Left ventricle myocardium inferior (tissue), 1 donor: ENCODE measurements at regions not wholly inside any gene's neighbourhood (a gene's known extent, or its start where the extent isn't known, plus 50 kb on each side); places are given as distances from the start of the nearest gene placed in this dataset.

ENCODE experiments used
- DNase-seq: peaks from one replicate; pipeline ENCODE4 v3.0.0-alpha.2; 2020
- H3K27ac ChIP-seq: fragments of 200-600 bp; replicated peaks from 2 replicates; pipeline ENCODE4 v1.8.0; 2021
- H3K27me3 ChIP-seq: fragments of 200-600 bp; 2 replicates; pipeline ENCODE4 v1.8.0; 2021; ENCODE audit warnings: low read depth
- H3K36me3 ChIP-seq: fragments of 200-600 bp; 2 replicates; pipeline ENCODE4 v1.8.0; 2021
- H3K4me1 ChIP-seq: fragments of 200-600 bp; 2 replicates; pipeline ENCODE4 v1.8.0; 2021
- H3K4me3 ChIP-seq: fragments of 200-600 bp; 2 replicates; pipeline ENCODE4 v1.8.0; 2021; ENCODE audit warnings: mild to moderate bottlenecking, moderate library complexity
- H3K9me3 ChIP-seq: fragments of 200-600 bp; replicated peaks from 2 replicates; pipeline ENCODE4 v1.8.0; 2021
- CTCF ChIP-seq: fragments of 200-600 bp; IDR thresholded peaks from 2 replicates; pipeline ENCODE4 v1.8.0; 2021; ENCODE audit warnings: antibody characterized with exemption, mild to moderate bottlenecking, borderline replicate concordance
- intact Hi-C: fragments of 100-400 bp; cut with micrococcal nuclease; formaldehyde crosslinking; loops from one replicate; pipeline ENCODE4 v1.11.0; 2022
- donor health status: DM: no; HTN: yes; CAD: no; lungs with severe emphysema.

GRCh38 chr5:93018461-93018860, 562.6 kb downstream of the NR2F1-AS1 start:
- intact Hi-C loops, result no loop called here

DNA sequence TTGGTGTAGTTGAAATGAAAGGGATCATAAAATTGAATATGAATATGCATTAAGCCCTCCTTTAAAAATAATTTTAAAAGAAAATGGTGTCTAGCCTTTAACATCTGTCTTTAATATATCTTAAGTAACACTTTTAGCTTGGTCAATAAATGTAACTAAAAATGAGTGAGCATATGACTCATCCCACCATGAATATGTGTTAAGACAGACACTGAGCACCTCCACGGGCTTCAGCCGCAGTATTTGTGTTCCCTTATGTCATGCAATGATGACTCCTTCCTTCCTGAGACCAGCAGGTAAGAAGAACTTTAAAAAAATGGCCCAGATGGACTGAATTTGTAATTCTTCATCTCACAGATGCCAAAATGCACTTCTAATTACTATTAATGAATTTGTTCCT, 563.2 kb downstream of the NR2F1-AS1 start:
- no peaks in the 10 kb centered on the region for H3K4me1 ChIP-seq
- no peak for DNase-seq
- H3K27ac ChIP-seq, result no peak overlapping the region
- no peak for TF ChIP-seq CTCF
- no peaks in the 10 kb centered on the region for H3K27me3 ChIP-seq
- H3K36me3 ChIP-seq, result no peaks in the 10 kb centered on the region
- H3K9me3 ChIP-seq, result no peaks in the 10 kb centered on the region
- no peak overlapping the region for H3K4me3 ChIP-seq
- intact Hi-C loops, result no loop called here

More at GRCh38 chr5:93018461-93018860, 562.6 kb downstream of the NR2F1-AS1 start:
- no peaks in the 10 kb centered on the region for H3K9me3 ChIP-seq
- H3K27me3 ChIP-seq, result no peaks in the 10 kb centered on the region
- TF ChIP-seq CTCF, result no peak
- no peak overlapping the region for H3K27ac ChIP-seq
- no peaks in the 10 kb centered on the region for H3K36me3 ChIP-seq
- DNase-seq, result no peak
- H3K4me3 ChIP-seq, result no peak overlapping the region
- no peaks in the 10 kb centered on the region for H3K4me1 ChIP-seq

GRCh38 chr5:93017376-93017775, 563.6 kb downstream of the NR2F1-AS1 start:
- Histone ChIP-seq H3K9me3 (no peaks in the 10 kb centered on the region), H3K36me3 (no peaks in the 10 kb centered on the region), H3K4me3 (no peak overlapping the region), H3K4me1 (no peaks in the 10 kb centered on the region), H3K27ac (no peak overlapping the region), H3K27me3 (no peaks in the 10 kb centered on the region)
- TF ChIP-seq CTCF, result no peak
- intact Hi-C loops, result no loop called here
- DNase-seq, result no peak

DNA sequence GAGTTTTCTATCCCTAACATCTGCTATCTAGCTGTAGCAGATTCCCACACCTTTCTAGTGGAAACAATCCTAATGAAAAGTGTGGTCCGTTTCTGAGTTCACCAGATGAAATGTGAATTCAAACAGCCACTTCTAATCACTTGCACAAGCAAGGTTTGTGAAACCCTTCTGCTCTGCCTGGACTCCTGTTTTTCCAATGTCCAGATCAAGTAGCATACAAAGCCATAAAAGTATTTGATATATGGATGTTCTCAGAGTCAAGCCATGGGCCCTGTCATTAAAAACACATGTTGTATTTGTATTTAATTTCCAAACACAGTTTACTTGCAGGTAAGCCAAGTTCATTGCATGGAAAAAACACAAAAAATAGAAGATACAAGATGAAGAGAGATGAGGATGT, 570.4 kb downstream of the NR2F1-AS1 start:
- Histone ChIP-seq H3K27me3 (no peaks in the 10 kb centered on the region), H3K4me3 (no peak overlapping the region), H3K36me3 (no peaks in the 10 kb centered on the region), H3K9me3 (no peaks in the 10 kb centered on the region), H3K27ac (no peak overlapping the region), H3K4me1 (no peaks in the 10 kb centered on the region)
- intact Hi-C loops, result no loop called here
- TF ChIP-seq CTCF, result no peak
- no peak for DNase-seq

GRCh38 chr5:93010037-93010436, 571.0 kb downstream of the NR2F1-AS1 start:
- intact Hi-C loops, result no loop called here
- Histone ChIP-seq H3K27me3 (no peaks in the 10 kb centered on the region), H3K36me3 (no peaks in the 10 kb centered on the region), H3K9me3 (no peaks in the 10 kb centered on the region), H3K4me1 (no peaks in the 10 kb centered on the region), H3K4me3 (no peak overlapping the region), H3K27ac (no peak overlapping the region)
- no peak for TF ChIP-seq CTCF
- DNase-seq, result no peak

GRCh38 chr5:93008502-93009207, 572.4 kb downstream of the NR2F1-AS1 start:
- Histone ChIP-seq H3K36me3 (no peaks in the 10 kb centered on the region), H3K27me3 (no peaks in the 10 kb centered on the region), H3K4me3 (no peak overlapping the region), H3K27ac (no peak overlapping the region), H3K4me1 (no peaks in the 10 kb centered on the region), H3K9me3 (no peaks in the 10 kb centered on the region)
- DNase-seq, result no peak
- no peak for TF ChIP-seq CTCF
- intact Hi-C loops, result no loop called here
